Fibroblast of lung (primary cell): ENCODE measurements at regions not wholly inside any gene's neighbourhood (a gene's known extent, or its start where the extent isn't known, plus 50 kb on each side); places are given as distances from the start of the nearest gene placed in this dataset.
"Not testable (repeated sequence)": the region's sequence is repeated elsewhere in the genome, so short reads cannot be mapped to it uniquely, and the experiment has no call there.

Source experiments
- CTCF ChIP-seq, 2 donors: IDR thresholded peaks in 1 of 2; conservative IDR thresholded peaks in 1 of 2; 1 replicate in 1 of 2; 2 replicates in 1 of 2; pipeline ENCODE4 v1.5.1; 2011 to 2012; ENCODE audit warnings: low read length in 2 of 2, control low read depth in 1 of 2, inconsistent platforms in 1 of 2, low read depth in 1 of 2, mild to moderate bottlenecking in 1 of 2
- EZH2 ChIP-seq: IDR thresholded peaks from 2 replicates; pipeline ENCODE4 v1.5.1; 2012; ENCODE audit warnings: low read length, control low read depth, mild to moderate bottlenecking; ENCODE audit errors: missing control alignments

DNA sequence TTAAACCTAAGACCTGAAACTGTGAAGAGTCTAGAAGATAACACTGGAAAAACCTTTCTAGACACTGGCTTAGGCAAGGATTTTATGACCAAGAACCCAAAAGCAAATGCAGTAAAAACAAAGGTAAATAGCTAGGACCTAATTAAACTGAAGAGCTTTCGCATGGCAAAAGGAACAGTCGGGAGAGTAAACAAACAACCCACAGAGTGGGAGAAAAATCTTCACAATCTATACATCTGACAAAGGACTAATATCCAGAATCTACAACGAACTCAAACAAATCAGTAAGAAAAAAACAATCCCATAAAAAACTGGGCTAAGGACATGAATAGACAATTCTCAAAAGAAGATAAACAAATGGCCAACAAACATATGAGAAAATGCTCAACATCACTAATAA lies 64.4 kb upstream of the MED14 start:
- not testable (repeated sequence) for TF ChIP-seq CTCF (conservative IDR thresholded peaks at IDR 0.05 in 1 of 2, IDR thresholded peaks at IDR 0.05 in 1 of 2; ENCODE audit: low read depth in 1 of 2, low read length in 2 of 2); EZH2
